Stimulated activated naive B cell treated with anti-CD40 and anti-IgM and Interleukin-4, amounts not matched to agents 10 μg/mL and 1 μg/mL and 100 μg/mL, for 72 hours (primary cell): ENCODE measurements at regions not wholly inside any gene's neighbourhood (a gene's known extent, or its start where the extent isn't known, plus 50 kb on each side); places are given as distances from the start of the nearest gene placed in this dataset.
"Not testable (repeated sequence)": the region's sequence is repeated elsewhere in the genome, so short reads cannot be mapped to it uniquely, and the experiment has no call there.

Source experiments
- ATAC-seq, 2 donors: fragments of 150-1000 bp; cut with Tn5 transposase; replicated peaks; 2 replicates each; pipeline ENCODE4 v1.10.0; 2021; ENCODE audit warnings: moderate library complexity in 1 of 2
- DNase-seq: peaks from one replicate; pipeline ENCODE4 v3.0.0; 2021
- H3K27ac Mint-ChIP-seq: one replicate; pipeline ENCODE4 v1.8.0; 2022; ENCODE audit warnings: mild to moderate bottlenecking, mixed read lengths
- H3K27me3 Mint-ChIP-seq, 2 donors: one replicate each; pipeline ENCODE4 v1.8.0; 2022; ENCODE audit warnings: mixed read lengths in 2 of 2
- H3K36me3 Mint-ChIP-seq, 2 donors: one replicate each; pipeline ENCODE4 v1.8.0; 2022; ENCODE audit warnings: mixed read lengths in 2 of 2, mild to moderate bottlenecking in 1 of 2
- H3K4me1 Mint-ChIP-seq, 2 donors: one replicate each; pipeline ENCODE4 v1.8.0; 2022; ENCODE audit warnings: mixed read lengths in 2 of 2, mild to moderate bottlenecking in 1 of 2
- H3K4me3 Mint-ChIP-seq, 2 donors: one replicate each; pipeline ENCODE4 v1.8.0; 2022; ENCODE audit warnings: mild to moderate bottlenecking in 2 of 2, mixed read lengths in 2 of 2, moderate library complexity in 1 of 2
- H3K9me3 Mint-ChIP-seq, 2 donors: one replicate each; pipeline ENCODE4 v1.8.0; 2022; ENCODE audit warnings: mixed read lengths in 2 of 2, mild to moderate bottlenecking in 1 of 2

- Mint-ChIP-seq H3K9me3 (peaks cover 30 to 42% of the 10 kb centered on the region in 2 donors), H3K4me3 (no peak overlapping the region), H3K27ac (no peak overlapping the region), H3K36me3 (peaks cover 5 to 8% of the 10 kb centered on the region in 2 donors), H3K4me1 (no peaks in the 10 kb centered on the region), H3K27me3 (peaks cover 0 to 6% of the 10 kb centered on the region in 2 donors)
- DNase-seq = no peak
- no peak for ATAC-seq
Measured at GRCh38 chr10:31686599-31686998, 242.0 kb downstream of the ARHGAP12 start.

GRCh38 chr10:31683682-31684081 lies 244.9 kb downstream of the ARHGAP12 start:
- ATAC-seq = no peak
- Mint-ChIP-seq H3K36me3 (peaks cover 5 to 8% of the 10 kb centered on the region in 2 donors), H3K27me3 (peaks cover 0 to 10% of the 10 kb centered on the region in 2 donors), H3K27ac (no peak overlapping the region), H3K9me3 (peaks cover 28 to 30% of the 10 kb centered on the region in 2 donors), H3K4me1 (no peaks in the 10 kb centered on the region), H3K4me3 (no peak overlapping the region)
- no peak for DNase-seq

GRCh38 chr10:31679936-31680335 lies 248.7 kb downstream of the ARHGAP12 start:
- no peak for ATAC-seq
- Mint-ChIP-seq H3K36me3 (peaks cover 1 to 3% of the 10 kb centered on the region in 2 donors), H3K9me3 (peaks cover 24 to 36% of the 10 kb centered on the region in 2 donors), H3K27me3 (peaks cover 0 to 4% of the 10 kb centered on the region in 2 donors), H3K4me3 (no peak overlapping the region), H3K27ac (no peak overlapping the region), H3K4me1 (no peaks in the 10 kb centered on the region)
- DNase-seq = no peak

GRCh38 chr10:31678575-31679516 lies 249.8 kb downstream of the ARHGAP12 start:
- H3K27ac Mint-ChIP-seq = no peak overlapping the region
- no peak for DNase-seq

GRCh38 chr10:31678139-31678536 lies 250.5 kb downstream of the ARHGAP12 start:
- no peak for DNase-seq
- H3K36me3 Mint-ChIP-seq = peaks cover 1 to 6% of the 10 kb centered on the region in 2 donors
- ATAC-seq = no peak
- no peak overlapping the region for H3K27ac Mint-ChIP-seq
- H3K27me3 Mint-ChIP-seq = peaks cover 9% of the 10 kb centered on the region in 2 donors
- peaks cover 23 to 31% of the 10 kb centered on the region in 2 donors for H3K9me3 Mint-ChIP-seq
- no peaks in the 10 kb centered on the region for H3K4me1 Mint-ChIP-seq
- no peak overlapping the region for H3K4me3 Mint-ChIP-seq

More at GRCh38 chr10:31678575-31679516, 249.8 kb downstream of the ARHGAP12 start:
- no peak for ATAC-seq
- H3K4me3 Mint-ChIP-seq = no peak overlapping the region
- no peaks in the 10 kb centered on the region for H3K4me1 Mint-ChIP-seq
- H3K9me3 Mint-ChIP-seq = peaks cover 24 to 37% of the 10 kb centered on the region in 2 donors
- peaks cover 2 to 7% of the 10 kb centered on the region in 2 donors for H3K27me3 Mint-ChIP-seq
- peaks cover 3 to 6% of the 10 kb centered on the region in 2 donors for H3K36me3 Mint-ChIP-seq

- Mint-ChIP-seq H3K9me3 (peaks cover 22 to 27% of the 10 kb centered on the region in 2 donors), H3K27me3 (peaks cover 9% of the 10 kb centered on the region in 2 donors), H3K27ac (no peak overlapping the region), H3K36me3 (peaks cover 2 to 4% of the 10 kb centered on the region in 2 donors), H3K4me3 (no peak overlapping the region), H3K4me1 (no peaks in the 10 kb centered on the region)
- no peak for ATAC-seq
- DNase-seq = no peak
Measured at GRCh38 chr10:31677195-31678138, 251.2 kb downstream of the ARHGAP12 start.

- H3K27ac Mint-ChIP-seq = no peak overlapping the region
- peaks cover 30 to 31% of the 10 kb centered on the region in 2 donors for H3K9me3 Mint-ChIP-seq
- ATAC-seq (no peak), DNase-seq (no peak)
- peaks cover 9 to 15% of the 10 kb centered on the region in 2 donors for H3K27me3 Mint-ChIP-seq
- no peaks in the 10 kb centered on the region for H3K4me1 Mint-ChIP-seq
- no peak overlapping the region for H3K4me3 Mint-ChIP-seq
- H3K36me3 Mint-ChIP-seq = peaks cover 8 to 12% of the 10 kb centered on the region in 2 donors
Measured at GRCh38 chr10:31675726-31676125, 252.9 kb downstream of the ARHGAP12 start.

GRCh38 chr10:31669357-31669756 lies 259.3 kb downstream of the ARHGAP12 start:
- peaks cover 8 to 12% of the 10 kb centered on the region in 2 donors for H3K36me3 Mint-ChIP-seq
- DNase-seq (no peak), ATAC-seq (no peak)
- H3K4me3 Mint-ChIP-seq = no peak overlapping the region
- H3K9me3 Mint-ChIP-seq = peaks cover 17 to 23% of the 10 kb centered on the region in 2 donors
- no peak overlapping the region for H3K27ac Mint-ChIP-seq
- no peaks in the 10 kb centered on the region for H3K4me1 Mint-ChIP-seq
- H3K27me3 Mint-ChIP-seq = peaks cover 9 to 15% of the 10 kb centered on the region in 2 donors

GRCh38 chr10:31668326-31668725 lies 260.3 kb downstream of the ARHGAP12 start:
- Mint-ChIP-seq H3K4me1 (no peaks in the 10 kb centered on the region), H3K9me3 (peaks cover 13 to 17% of the 10 kb centered on the region in 2 donors), H3K36me3 (peaks cover 5 to 11% of the 10 kb centered on the region in 2 donors), H3K27me3 (peaks cover 2 to 10% of the 10 kb centered on the region in 2 donors), H3K4me3 (no peak overlapping the region), H3K27ac (no peak overlapping the region)
- DNase-seq (no peak), ATAC-seq (no peak)

GRCh38 chr10:31665764-31666279 lies 262.8 kb downstream of the ARHGAP12 start:
- H3K27me3 Mint-ChIP-seq, H3K27ac Mint-ChIP-seq, DNase-seq, H3K36me3 Mint-ChIP-seq, ATAC-seq, H3K4me1 Mint-ChIP-seq, H3K4me3 Mint-ChIP-seq, H3K9me3 Mint-ChIP-seq: not testable (repeated sequence)

GRCh38 chr10:31664803-31665202 lies 263.8 kb downstream of the ARHGAP12 start:
- H3K4me1 Mint-ChIP-seq = no peaks in the 10 kb centered on the region
- H3K4me3 Mint-ChIP-seq = no peak overlapping the region
- H3K9me3 Mint-ChIP-seq = no peaks in the 10 kb centered on the region
- DNase-seq (no peak), ATAC-seq (no peak)
- H3K27me3 Mint-ChIP-seq = peaks cover 0 to 4% of the 10 kb centered on the region in 2 donors
- no peaks in the 10 kb centered on the region for H3K36me3 Mint-ChIP-seq
- no peak overlapping the region for H3K27ac Mint-ChIP-seq

GRCh38 chr10:31664071-31664470 lies 264.6 kb downstream of the ARHGAP12 start:
- H3K9me3 Mint-ChIP-seq, H3K4me1 Mint-ChIP-seq, H3K36me3 Mint-ChIP-seq, H3K4me3 Mint-ChIP-seq, DNase-seq, H3K27me3 Mint-ChIP-seq, H3K27ac Mint-ChIP-seq, ATAC-seq: not testable (repeated sequence)

GRCh38 chr10:31660300-31660699 lies 268.3 kb downstream of the ARHGAP12 start:
- Mint-ChIP-seq H3K36me3 (no peaks in the 10 kb centered on the region), H3K9me3 (no peaks in the 10 kb centered on the region)

GRCh38 chr10:31659665-31660064 lies 269.0 kb downstream of the ARHGAP12 start:
- no peak for ATAC-seq
- no peak overlapping the region for H3K27ac Mint-ChIP-seq
- H3K4me1 Mint-ChIP-seq = no peaks in the 10 kb centered on the region
- H3K36me3 Mint-ChIP-seq = no peaks in the 10 kb centered on the region
- peaks cover 6 to 9% of the 10 kb centered on the region in 2 donors for H3K27me3 Mint-ChIP-seq
- no peak overlapping the region for H3K4me3 Mint-ChIP-seq
- no peak for DNase-seq
- no peaks in the 10 kb centered on the region for H3K9me3 Mint-ChIP-seq

More at GRCh38 chr10:31660300-31660699, 268.3 kb downstream of the ARHGAP12 start:
- ATAC-seq (no peak), DNase-seq (no peak)
- no peak overlapping the region for H3K4me3 Mint-ChIP-seq
- H3K4me1 Mint-ChIP-seq = no peaks in the 10 kb centered on the region
- peaks cover 6 to 9% of the 10 kb centered on the region in 2 donors for H3K27me3 Mint-ChIP-seq
- H3K27ac Mint-ChIP-seq = no peak overlapping the region
